GM18870 (cell line): ENCODE measurements at regions not wholly inside any gene's neighbourhood (a gene's known extent, or its start where the extent isn't known, plus 50 kb on each side); places are given as distances from the start of the nearest gene placed in this dataset.

ENCODE experiments used
- ATAC-seq: cut with Tn5 transposase; IDR thresholded peaks from one replicate; pipeline ENCODE4 v1.9.1; 2021; ENCODE audit warnings: moderate library complexity; ENCODE audit not compliant: unreplicated experiment

DNA sequence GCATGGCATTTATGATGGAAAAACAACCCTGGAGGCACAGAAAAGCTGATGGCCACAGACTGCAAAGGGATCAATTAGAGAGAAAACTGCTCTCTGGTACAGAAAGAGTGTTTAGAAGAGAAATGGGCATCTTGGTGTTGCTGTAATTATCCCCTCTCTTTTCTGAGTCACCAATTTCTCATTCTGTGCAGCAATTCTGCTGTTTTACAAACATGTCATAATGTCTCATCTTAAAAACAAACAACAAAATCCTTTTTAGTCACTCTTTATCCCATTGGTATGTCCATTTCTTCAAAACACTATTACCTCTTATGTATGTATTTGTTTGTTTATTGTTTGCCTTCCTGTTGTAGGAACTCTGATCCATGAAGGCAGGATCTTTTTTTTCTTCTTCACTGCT is 73.9 kb upstream of the HK2 start:
- no peak for ATAC-seq

DNA sequence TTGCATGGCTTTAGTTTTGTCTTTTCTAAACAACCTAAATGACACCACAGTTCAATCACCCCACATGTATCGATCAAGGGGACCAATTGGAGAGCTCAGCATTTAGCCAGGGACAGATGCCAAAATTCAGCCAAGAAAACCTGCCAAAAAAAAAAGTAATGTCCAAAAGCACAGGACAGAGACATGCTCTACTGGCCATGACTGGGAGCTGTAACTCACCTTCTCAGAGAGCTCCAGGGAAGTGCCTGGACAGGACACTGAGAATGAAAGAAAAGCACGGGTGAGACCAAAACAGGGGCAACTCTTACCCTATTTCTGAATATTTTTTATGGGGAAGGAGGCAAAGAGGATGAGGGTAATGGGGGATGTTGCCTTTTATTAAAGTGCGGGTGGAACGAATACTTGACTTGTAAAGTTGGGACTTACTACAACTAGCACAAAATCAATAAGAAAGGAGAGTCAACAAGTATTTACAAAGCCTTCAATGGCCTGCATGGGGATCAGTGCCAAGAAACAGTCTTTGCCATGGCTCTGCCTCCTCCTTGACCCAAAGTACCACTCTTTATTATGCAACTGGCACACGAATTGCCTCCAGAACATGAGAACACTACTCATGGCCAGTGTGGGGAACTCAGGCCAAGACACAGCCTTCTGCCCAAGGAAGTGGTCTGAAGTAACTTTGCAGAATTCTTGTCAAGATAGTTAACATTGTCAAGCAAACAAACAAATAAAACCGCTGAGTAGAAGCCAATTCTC is 72.9 kb upstream of the HK2 start:
- no peak for ATAC-seq

- no peak for ATAC-seq
Observed at GRCh38 chr2:74762789-74763188, 71.1 kb upstream of the HK2 start.

GRCh38 chr2:74763962-74764428 is 69.9 kb upstream of the HK2 start:
- no peak for ATAC-seq

DNA sequence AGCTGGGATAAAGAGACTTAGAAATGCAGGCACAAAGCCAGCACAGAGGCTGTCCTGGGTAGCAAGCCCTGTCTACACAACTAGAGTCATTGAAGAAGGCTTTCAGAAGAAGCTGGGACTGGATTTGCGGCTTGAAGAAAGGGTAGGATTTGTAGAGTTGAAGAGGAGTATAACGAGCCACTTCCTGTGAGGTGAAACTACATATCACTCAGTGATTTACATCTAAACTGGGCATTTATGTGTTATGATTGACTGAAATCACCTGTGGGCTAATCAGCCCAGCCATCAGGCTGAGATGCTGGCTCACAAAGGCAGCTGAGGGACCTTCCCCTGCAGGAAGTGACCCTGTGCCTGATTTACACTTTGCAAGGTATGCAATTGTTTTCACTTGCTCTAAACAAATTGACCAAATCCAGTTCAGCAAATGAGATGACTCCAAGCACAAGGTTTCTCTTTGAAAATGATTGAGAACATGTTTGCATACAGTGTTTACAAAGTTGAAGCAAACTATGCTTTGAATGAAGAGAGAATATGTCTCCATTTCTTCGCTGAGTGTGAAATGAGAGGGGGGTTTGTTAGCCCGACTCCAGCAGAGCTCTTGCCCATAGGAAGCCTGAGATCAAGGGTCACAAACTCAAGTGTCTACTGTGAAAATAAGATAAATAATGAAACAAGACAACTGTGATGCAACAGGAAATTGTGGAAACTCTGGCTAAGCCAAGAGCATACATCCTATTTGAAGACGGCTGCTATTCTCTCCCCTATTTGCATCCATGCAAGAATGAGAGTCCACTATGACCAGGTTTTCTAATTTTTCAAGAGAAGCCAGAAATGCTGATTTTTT is 69.3 kb upstream of the HK2 start:
- ATAC-seq = no peak

DNA sequence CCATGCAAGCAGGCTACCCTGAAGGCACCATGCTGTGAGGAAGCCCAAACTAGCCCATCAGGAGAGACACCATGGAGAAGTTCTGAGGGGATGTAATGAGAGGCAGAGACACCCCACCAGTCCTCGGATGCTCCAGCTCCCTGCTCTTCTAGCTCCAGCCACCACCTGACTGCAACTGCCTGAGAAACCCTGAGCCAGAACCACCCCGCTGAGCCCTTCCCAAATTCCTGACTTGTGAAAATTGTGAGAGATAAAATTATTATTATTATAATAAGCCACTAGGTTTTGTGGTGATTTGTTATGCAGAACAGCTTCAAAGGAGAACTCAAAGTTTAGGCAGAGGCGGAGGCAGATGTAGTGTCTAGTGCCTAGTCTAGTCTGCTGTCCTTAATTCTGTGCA is 67.1 kb upstream of the HK2 start:
- no peak for ATAC-seq

GRCh38 chr2:74767618-74768017 is 66.3 kb upstream of the HK2 start:
- ATAC-seq = no peak

DNA sequence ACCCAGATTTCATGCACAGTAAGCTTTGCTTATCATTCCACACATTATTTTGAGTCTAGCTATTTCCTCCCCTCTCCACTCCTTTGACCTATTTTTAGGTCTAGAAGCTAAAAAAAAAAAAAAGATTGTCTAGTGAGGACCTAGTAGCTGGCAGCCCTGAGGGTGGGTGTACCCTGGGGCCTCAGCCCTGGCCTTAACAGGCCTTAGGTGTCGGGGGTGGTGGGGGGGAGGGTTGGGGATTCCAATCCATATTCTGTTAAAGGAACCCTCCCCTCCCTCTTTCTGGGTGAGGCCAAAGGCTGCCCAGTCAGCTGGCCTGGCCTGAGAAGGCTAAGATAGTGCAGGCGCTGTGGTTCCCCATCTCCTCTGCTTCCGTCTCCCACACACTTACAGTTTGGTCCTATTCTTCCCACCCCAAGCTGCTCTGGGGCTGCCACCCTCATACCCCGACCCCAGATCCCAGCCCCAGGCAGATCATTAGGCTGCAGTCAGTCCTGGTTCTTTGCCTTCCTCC is 65.5 kb upstream of the HK2 start:
- ATAC-seq = no peak

- ATAC-seq = no peak
Observed at GRCh38 chr2:74772046-74772445, 61.9 kb upstream of the HK2 start.

DNA sequence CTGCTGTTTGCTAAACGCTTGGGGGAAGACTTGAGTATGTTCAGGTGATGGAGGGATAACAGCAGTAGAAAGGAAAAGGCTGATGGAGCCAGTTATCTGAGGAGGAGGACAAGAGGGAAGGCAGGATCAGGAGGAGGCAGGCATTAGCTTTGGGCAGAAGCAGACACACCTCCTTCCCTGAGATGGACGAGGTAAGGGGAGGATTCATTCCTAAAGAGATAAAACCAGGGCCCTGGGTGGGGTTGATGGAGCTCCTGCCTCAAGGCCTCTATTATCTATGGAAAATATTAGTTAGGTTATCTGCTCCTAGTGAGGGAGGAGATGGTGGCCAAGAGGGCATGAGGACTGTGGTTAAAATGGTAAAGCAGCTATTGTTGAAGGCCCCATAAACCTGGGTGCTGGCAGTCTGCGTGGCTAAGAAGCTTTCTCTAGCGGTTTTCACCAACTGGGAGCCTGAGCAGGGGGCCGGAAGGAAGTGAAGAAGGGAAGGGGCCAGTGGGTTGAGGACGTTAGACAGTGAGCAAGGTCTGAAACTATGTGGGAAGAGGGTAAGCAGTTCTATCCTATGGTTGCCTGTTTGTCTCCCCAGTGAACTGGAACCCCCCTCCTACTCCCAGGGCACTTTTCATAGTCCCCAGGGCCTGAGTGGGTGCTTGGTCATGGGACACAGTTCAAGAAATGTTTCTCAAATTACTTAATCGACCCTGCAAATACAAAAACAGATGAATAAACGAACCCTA is 56.6 kb upstream of the HK2 start:
- peak; percentile 73 for ATAC-seq

DNA sequence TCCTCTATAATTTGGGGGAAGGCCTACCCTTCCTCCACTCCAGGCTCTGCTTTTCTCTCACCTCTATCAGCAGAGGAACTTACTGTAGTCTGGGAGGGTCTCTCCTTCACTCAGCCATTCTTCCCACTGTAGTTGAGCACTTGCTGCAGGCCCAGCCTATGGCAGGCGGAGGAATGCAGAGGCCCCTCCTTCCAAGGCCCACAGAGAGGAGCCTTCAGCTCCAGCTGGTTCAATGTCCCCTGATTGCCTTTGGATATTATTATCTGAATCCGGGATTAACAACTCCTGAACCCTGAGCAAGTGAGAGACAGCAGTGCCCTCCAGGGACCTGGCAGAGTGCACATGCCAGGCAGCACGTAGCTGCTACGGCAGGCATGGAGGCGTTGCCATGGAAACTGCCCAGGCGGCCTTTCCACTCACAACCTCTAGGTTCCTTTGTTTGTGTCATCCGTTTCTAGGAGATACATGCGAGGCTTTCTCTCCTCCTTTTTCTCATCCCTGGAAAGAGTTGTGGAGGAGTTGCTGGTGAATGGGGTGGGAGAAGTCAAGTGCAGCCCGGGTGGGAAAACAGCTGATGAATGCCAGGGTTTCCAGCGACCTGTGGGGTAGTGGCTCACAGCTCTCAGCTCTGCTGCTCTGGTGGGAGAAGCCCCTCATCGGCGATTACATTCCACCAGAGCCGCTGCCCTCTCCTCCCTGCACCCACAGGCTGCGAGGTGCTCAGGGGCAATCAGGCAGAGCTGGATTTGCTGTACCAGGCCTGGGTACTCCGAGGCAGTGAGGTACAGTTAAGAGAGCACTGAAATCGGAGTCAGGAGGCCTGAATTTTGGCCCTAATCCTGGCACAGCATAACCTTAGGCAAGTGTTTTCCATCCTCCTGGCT is 55.3 kb upstream of the HK2 start:
- ATAC-seq = no peak

GRCh38 chr2:74779265-74779558 is 54.7 kb upstream of the HK2 start:
- no peak for ATAC-seq

- ATAC-seq = no peak
Observed at GRCh38 chr2:74779587-74780135, 54.3 kb upstream of the HK2 start.
